ENCODE measurements at regions not wholly inside any gene's neighbourhood (a gene's known extent, or its start where the extent isn't known, plus 50 kb on each side); places are given as distances from the start of the nearest gene placed in this dataset.

GRCh38 chr4:171676555-171677215, 136.5 kb upstream of the GALNTL6 start:
- no peak for DNase-seq (ENCODE audit: low read depth)
- no peak overlapping the region for H3K4me3 ChIP-seq (ENCODE audit: low read depth, low read length)
- TF ChIP-seq CTCF (conservative IDR thresholded peaks at IDR 0.05; ENCODE audit: low read depth, low read length) = no peak

GRCh38 chr4:171674781-171675180, 138.4 kb upstream of the GALNTL6 start:
- DNase-seq (ENCODE audit: low read depth) = no peak
- TF ChIP-seq CTCF (conservative IDR thresholded peaks at IDR 0.05; ENCODE audit: low read depth, low read length) = no peak
- H3K4me3 ChIP-seq (ENCODE audit: low read depth, low read length) = no peak overlapping the region

- TF ChIP-seq CTCF (conservative IDR thresholded peaks at IDR 0.05; ENCODE audit: low read depth, low read length) = no peak
- H3K4me3 ChIP-seq (ENCODE audit: low read depth, low read length) = no peak overlapping the region
- no peak for DNase-seq (ENCODE audit: low read depth)
Measured at GRCh38 chr4:171668403-171668802, 144.8 kb upstream of the GALNTL6 start.

GRCh38 chr4:171667906-171668305, 145.3 kb upstream of the GALNTL6 start:
- no peak for DNase-seq (ENCODE audit: low read depth)
- H3K4me3 ChIP-seq (ENCODE audit: low read depth, low read length) = no peak overlapping the region
- TF ChIP-seq CTCF (conservative IDR thresholded peaks at IDR 0.05; ENCODE audit: low read depth, low read length) = no peak

- DNase-seq (ENCODE audit: low read depth) = no peak
Measured at GRCh38 chr4:171651071-171651470, 162.1 kb upstream of the GALNTL6 start.

GRCh38 chr4:171650543-171650942, 162.7 kb upstream of the GALNTL6 start:
- TF ChIP-seq CTCF (conservative IDR thresholded peaks at IDR 0.05; ENCODE audit: low read depth, low read length) = no peak
- no peak for DNase-seq (ENCODE audit: low read depth)

More at GRCh38 chr4:171651071-171651470, 162.1 kb upstream of the GALNTL6 start:
- TF ChIP-seq CTCF (conservative IDR thresholded peaks at IDR 0.05; ENCODE audit: low read depth, low read length) = no peak
- no peak overlapping the region for H3K4me3 ChIP-seq (ENCODE audit: low read depth, low read length)

GRCh38 chr4:171648926-171649325, 164.3 kb upstream of the GALNTL6 start:
- no peak for DNase-seq (ENCODE audit: low read depth)
- no peak overlapping the region for H3K4me3 ChIP-seq (ENCODE audit: low read depth, low read length)
- TF ChIP-seq CTCF (conservative IDR thresholded peaks at IDR 0.05; ENCODE audit: low read depth, low read length) = no peak

More at GRCh38 chr4:171650543-171650942, 162.7 kb upstream of the GALNTL6 start:
- no peak overlapping the region for H3K4me3 ChIP-seq (ENCODE audit: low read depth, low read length)
